ENCODE measurements at regions not wholly inside any gene's neighbourhood (a gene's known extent, or its start where the extent isn't known, plus 50 kb on each side); places are given as distances from the start of the nearest gene placed in this dataset.

DNA sequence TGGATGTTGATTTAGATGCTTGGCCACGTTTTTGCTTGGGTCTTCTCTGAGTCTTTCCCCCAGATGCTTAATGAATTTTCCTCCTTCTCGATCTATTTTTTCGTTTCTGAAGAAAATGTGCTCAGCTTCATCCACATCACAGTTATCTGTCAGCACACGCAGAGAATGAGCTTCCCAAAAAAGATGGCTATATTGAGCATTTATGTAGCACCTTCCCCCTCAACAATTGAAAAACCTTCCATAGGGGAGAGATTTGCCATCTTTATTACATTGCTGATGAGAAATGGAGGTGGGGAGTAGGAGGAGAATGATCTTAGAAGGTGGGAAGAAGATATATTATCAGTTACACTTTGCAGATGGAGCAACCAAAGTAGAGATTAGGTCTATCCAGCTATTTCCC is 228.1 kb upstream of the PHYHIPL start:
- peaks cover 0 to 5% (median 3%) of the 10 kb centered on the region in 5 donors for H3K27me3 Mint-ChIP-seq
- POLR2A ChIA-PET, result no interaction called here
- H3K27me3 ChIP-seq (ENCODE audit: control insufficient read depth in 2 of 2, insufficient read depth in 2 of 2, low read length in 2 of 2), result no peaks in the 10 kb centered on the region
- H3K4me3 ChIP-seq (ENCODE audit: low read length), result no peak overlapping the region
- H3K4me3 Mint-ChIP-seq, result no peak overlapping the region
- H3K4me1 ChIP-seq (ENCODE audit: control insufficient read depth in 2 of 2, insufficient read depth in 2 of 2, low read length in 2 of 2), result no peaks in the 10 kb centered on the region
- intact Hi-C loops (cut with micrococcal nuclease), result no loop called here
- no peaks in the 10 kb centered on the region for H3K4me1 Mint-ChIP-seq
- no peak overlapping the region for H3K27ac ChIP-seq (ENCODE audit: low read depth, low read length)
- DNase-seq (no peak), ATAC-seq (no peak)
- H3K27ac Mint-ChIP-seq, result no peak overlapping the region
- H3K9me3 Mint-ChIP-seq, result peaks cover 0 to 7% (median 0%) of the 10 kb centered on the region in 11 donors
- CTCF ChIA-PET, result no interaction called here
- H3K36me3 Mint-ChIP-seq, result no peaks in the 10 kb centered on the region
- H3K9me3 ChIP-seq (ENCODE audit: control insufficient read depth in 2 of 3, low read length in 3 of 3), result no peaks in the 10 kb centered on the region
- H3K36me3 ChIP-seq (ENCODE audit: control insufficient read depth in 2 of 3, insufficient read depth in 3 of 3, low read length in 3 of 3), result no peaks in the 10 kb centered on the region

DNA sequence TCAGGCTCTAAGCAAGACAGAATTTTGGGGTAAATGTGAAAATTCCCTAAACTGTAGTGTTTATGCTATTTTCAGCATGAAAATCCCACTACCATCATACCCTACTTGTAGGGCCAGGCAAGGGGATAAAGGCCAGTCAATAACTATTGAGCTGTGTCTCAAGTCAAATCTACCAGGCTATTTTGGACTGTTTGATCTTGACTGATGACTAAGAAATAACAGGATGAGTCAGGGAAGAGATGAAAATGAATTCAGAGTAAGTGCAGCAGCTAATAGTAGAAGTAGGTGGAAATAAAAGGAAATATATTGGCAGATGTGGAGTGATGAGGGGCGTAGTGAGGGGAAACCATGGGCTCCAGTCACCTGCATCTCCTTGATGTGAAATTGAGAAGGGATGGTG is 225.8 kb upstream of the PHYHIPL start:
- no peaks in the 10 kb centered on the region for H3K4me1 Mint-ChIP-seq
- no peak for ATAC-seq
- H3K27me3 Mint-ChIP-seq, result peaks cover 0 to 5% (median 4%) of the 10 kb centered on the region in 5 donors
- Histone ChIP-seq H3K4me1 (ENCODE audit: control insufficient read depth in 2 of 2, insufficient read depth in 2 of 2, low read length in 2 of 2) (no peaks in the 10 kb centered on the region), H3K27ac (ENCODE audit: low read depth, low read length) (no peak overlapping the region), H3K27me3 (ENCODE audit: control insufficient read depth in 2 of 2, insufficient read depth in 2 of 2, low read length in 2 of 2) (no peaks in the 10 kb centered on the region), H3K4me3 (ENCODE audit: low read length) (no peak overlapping the region), H3K9me3 (ENCODE audit: control insufficient read depth in 2 of 3, low read length in 3 of 3) (no peaks in the 10 kb centered on the region), H3K36me3 (ENCODE audit: control insufficient read depth in 2 of 3, insufficient read depth in 3 of 3, low read length in 3 of 3) (no peaks in the 10 kb centered on the region)
- no peak for DNase-seq
- H3K9me3 Mint-ChIP-seq, result peaks cover 0 to 7% (median 0%) of the 10 kb centered on the region in 11 donors
- H3K4me3 Mint-ChIP-seq, result no peak overlapping the region
- POLR2A ChIA-PET, result no interaction called here
- CTCF ChIA-PET, result no interaction called here
- H3K27ac Mint-ChIP-seq, result no peak overlapping the region
- intact Hi-C loops (cut with micrococcal nuclease), result loop anchor here in 1 of 2 donors (10.0 kb wide), 1 partner anchor 854 kb away; no protein-coding TSS in a partner anchor
- no peaks in the 10 kb centered on the region for H3K36me3 Mint-ChIP-seq

DNA sequence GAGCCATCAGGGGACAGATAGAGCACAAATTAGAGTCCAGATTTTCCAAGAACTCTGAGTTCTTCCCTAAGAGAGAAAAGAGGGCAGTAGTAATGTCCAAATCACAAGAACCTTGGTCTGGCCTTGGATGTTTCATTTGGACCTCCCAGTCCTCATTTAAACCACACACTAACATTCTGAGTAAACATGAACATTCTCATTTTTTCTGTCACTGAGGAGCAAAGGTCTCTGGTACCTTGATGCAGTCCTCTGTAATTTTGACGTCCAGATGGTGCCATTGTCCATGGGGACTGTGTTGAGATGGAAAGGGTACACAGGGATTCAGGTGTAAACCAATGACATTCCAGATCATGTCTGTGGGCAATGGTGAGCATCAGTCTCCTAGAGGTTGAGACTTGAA is 225.4 kb upstream of the PHYHIPL start:
- no peaks in the 10 kb centered on the region for H3K27me3 ChIP-seq (ENCODE audit: control insufficient read depth in 2 of 2, insufficient read depth in 2 of 2, low read length in 2 of 2)
- no peak overlapping the region for H3K4me3 ChIP-seq (ENCODE audit: low read length)
- intact Hi-C loops (cut with micrococcal nuclease), result loop anchor here in 1 of 2 donors (10.0 kb wide), 1 partner anchor 854 kb away; no protein-coding TSS in a partner anchor
- H3K27ac ChIP-seq (ENCODE audit: low read depth, low read length), result no peak overlapping the region
- CTCF ChIA-PET, result no interaction called here
- no peaks in the 10 kb centered on the region for H3K4me1 ChIP-seq (ENCODE audit: control insufficient read depth in 2 of 2, insufficient read depth in 2 of 2, low read length in 2 of 2)
- ATAC-seq (no peak), DNase-seq (no peak)
- H3K36me3 Mint-ChIP-seq, result no peaks in the 10 kb centered on the region
- H3K9me3 ChIP-seq (ENCODE audit: control insufficient read depth in 2 of 3, low read length in 3 of 3), result no peaks in the 10 kb centered on the region
- no peaks in the 10 kb centered on the region for H3K4me1 Mint-ChIP-seq
- peaks cover 0 to 5% (median 4%) of the 10 kb centered on the region in 5 donors for H3K27me3 Mint-ChIP-seq
- POLR2A ChIA-PET, result no interaction called here
- no peak overlapping the region for H3K4me3 Mint-ChIP-seq
- no peaks in the 10 kb centered on the region for H3K36me3 ChIP-seq (ENCODE audit: control insufficient read depth in 2 of 3, insufficient read depth in 3 of 3, low read length in 3 of 3)
- H3K9me3 Mint-ChIP-seq, result peaks cover 0 to 4% (median 0%) of the 10 kb centered on the region in 11 donors
- H3K27ac Mint-ChIP-seq, result no peak overlapping the region

DNA sequence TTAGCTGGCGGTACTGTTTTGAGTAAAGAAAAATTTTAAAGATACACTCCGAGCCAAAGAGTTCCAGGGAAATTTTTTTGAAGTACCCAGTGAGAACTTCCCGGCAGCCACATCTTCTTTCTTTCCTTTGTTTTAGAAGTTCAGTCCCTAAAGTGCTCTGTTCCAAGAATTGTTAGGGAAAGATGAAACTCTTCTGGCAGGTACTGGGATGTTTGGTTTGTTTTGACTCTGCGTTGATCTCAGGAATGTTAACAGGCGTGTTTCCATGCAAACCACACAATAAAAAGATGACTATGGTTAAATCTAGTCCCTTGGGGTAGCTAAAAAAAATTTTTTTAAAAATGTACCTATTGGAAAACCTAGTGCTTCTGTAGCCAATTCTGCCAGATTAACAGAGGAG is 224.7 kb upstream of the PHYHIPL start:
- POLR2A ChIA-PET, result no interaction called here
- CTCF ChIA-PET, result no interaction called here

DNA sequence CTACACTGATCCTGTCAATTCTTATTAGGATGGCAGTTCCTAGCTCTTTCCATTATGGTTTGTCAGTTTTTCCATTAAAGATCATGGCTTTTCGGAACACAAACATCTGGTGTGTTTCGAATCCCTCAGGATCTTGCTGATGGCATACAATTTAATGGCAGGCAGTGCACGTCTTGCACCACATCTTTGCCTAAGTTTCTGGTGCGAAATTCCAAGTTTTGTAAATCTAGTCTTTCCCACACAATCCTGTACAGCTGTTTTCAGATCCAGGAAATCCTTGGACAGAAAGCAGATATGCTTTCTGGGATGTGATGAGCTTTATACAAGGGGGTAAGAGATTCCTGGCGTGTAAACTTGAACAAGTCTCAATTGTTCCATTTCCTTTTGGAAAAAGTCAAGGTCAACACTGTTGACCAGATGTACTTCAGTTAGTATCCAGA is 224.3 kb upstream of the PHYHIPL start:
- no peak overlapping the region for H3K27ac Mint-ChIP-seq
- no peaks in the 10 kb centered on the region for H3K36me3 Mint-ChIP-seq
- H3K36me3 ChIP-seq (ENCODE audit: control insufficient read depth in 2 of 3, insufficient read depth in 3 of 3, low read length in 3 of 3), result no peaks in the 10 kb centered on the region
- no peaks in the 10 kb centered on the region for H3K4me1 Mint-ChIP-seq
- DNase-seq, result no peak
- peaks cover 0 to 4% (median 0%) of the 10 kb centered on the region in 11 donors for H3K9me3 Mint-ChIP-seq
- no peak overlapping the region for H3K4me3 ChIP-seq (ENCODE audit: low read length)
- no peaks in the 10 kb centered on the region for H3K4me1 ChIP-seq (ENCODE audit: control insufficient read depth in 2 of 2, insufficient read depth in 2 of 2, low read length in 2 of 2)
- intact Hi-C loops (cut with micrococcal nuclease), result loop anchor here in 1 of 2 donors (1.0 to 10.0 kb wide), 2 partner anchors 670 to 853 kb away; no protein-coding TSS in a partner anchor
- H3K27me3 Mint-ChIP-seq, result peaks cover 0 to 12% (median 4%) of the 10 kb centered on the region in 5 donors
- ATAC-seq, result no peak
- ChIA-PET POLR2A (no interaction called here), CTCF (no interaction called here)
- H3K27ac ChIP-seq (ENCODE audit: low read depth, low read length), result no peak overlapping the region
- no peak overlapping the region for H3K4me3 Mint-ChIP-seq
- H3K27me3 ChIP-seq (ENCODE audit: control insufficient read depth in 2 of 2, insufficient read depth in 2 of 2, low read length in 2 of 2), result no peaks in the 10 kb centered on the region
- no peaks in the 10 kb centered on the region for H3K9me3 ChIP-seq (ENCODE audit: control insufficient read depth in 2 of 3, low read length in 3 of 3)

More for the DNA sequence above, 224.7 kb upstream of the PHYHIPL start:
- Mint-ChIP-seq H3K4me3 (no peak overlapping the region), H3K36me3 (no peaks in the 10 kb centered on the region), H3K27ac (no peak overlapping the region), H3K27me3 (peaks cover 0 to 8% (median 4%) of the 10 kb centered on the region in 5 donors), H3K4me1 (no peaks in the 10 kb centered on the region), H3K9me3 (peaks cover 0 to 4% (median 0%) of the 10 kb centered on the region in 11 donors)
- Histone ChIP-seq H3K4me3 (ENCODE audit: low read length) (no peak overlapping the region), H3K27me3 (ENCODE audit: control insufficient read depth in 2 of 2, insufficient read depth in 2 of 2, low read length in 2 of 2) (no peaks in the 10 kb centered on the region), H3K27ac (ENCODE audit: low read depth, low read length) (no peak overlapping the region), H3K9me3 (ENCODE audit: control insufficient read depth in 2 of 3, low read length in 3 of 3) (no peaks in the 10 kb centered on the region), H3K4me1 (ENCODE audit: control insufficient read depth in 2 of 2, insufficient read depth in 2 of 2, low read length in 2 of 2) (no peaks in the 10 kb centered on the region), H3K36me3 (ENCODE audit: control insufficient read depth in 2 of 3, insufficient read depth in 3 of 3, low read length in 3 of 3) (no peaks in the 10 kb centered on the region)
- no peak for DNase-seq
- intact Hi-C loops (cut with micrococcal nuclease), result loop anchor here in 1 of 2 donors (1.0 to 10.0 kb wide), 2 partner anchors 671 to 853 kb away; no protein-coding TSS in a partner anchor
- no peak for ATAC-seq

DNA sequence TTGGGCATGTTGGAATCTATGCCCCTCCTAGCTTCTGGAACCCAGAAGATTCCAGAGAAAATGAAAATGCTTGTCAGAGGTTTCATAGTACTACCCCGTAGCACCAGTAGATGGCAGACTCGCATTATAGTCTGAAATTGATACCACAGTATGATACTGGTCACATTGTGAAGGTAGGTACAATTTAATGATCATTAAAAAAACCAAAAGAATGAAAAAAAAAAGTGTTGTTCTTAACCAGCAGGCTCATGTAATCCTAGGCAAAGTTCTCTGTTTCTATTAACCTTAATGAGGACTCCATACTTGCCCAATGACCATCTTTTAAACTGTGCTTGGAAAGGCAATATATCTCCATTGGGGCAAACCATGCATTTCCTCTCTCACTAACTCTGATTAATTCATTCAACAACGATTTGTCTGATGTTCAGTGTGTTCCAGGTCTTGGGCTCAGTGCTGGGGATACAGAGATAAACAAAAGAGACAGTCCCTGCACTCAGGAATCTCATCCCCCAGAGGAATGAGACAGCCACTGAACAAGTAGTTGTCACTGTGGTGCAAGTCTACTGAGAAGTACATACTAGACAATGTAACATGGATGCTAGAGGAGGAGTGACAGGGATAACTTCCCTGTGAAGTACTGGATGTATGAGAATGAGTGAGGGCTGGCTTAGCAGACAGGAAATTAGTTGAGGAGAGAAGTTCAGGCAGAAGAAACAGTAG is 223.5 kb upstream of the PHYHIPL start:
- H3K9me3 Mint-ChIP-seq, result peaks cover 0 to 4% (median 0%) of the 10 kb centered on the region in 11 donors
- H3K27me3 ChIP-seq (ENCODE audit: control insufficient read depth in 2 of 2, insufficient read depth in 2 of 2, low read length in 2 of 2), result no peaks in the 10 kb centered on the region
- ChIA-PET POLR2A (no interaction called here), CTCF (no interaction called here)
- no peaks in the 10 kb centered on the region for H3K4me1 ChIP-seq (ENCODE audit: control insufficient read depth in 2 of 2, insufficient read depth in 2 of 2, low read length in 2 of 2)
- H3K36me3 ChIP-seq (ENCODE audit: control insufficient read depth in 2 of 3, insufficient read depth in 3 of 3, low read length in 3 of 3), result no peaks in the 10 kb centered on the region
- ATAC-seq, result peak; percentile 40
- H3K9me3 ChIP-seq (ENCODE audit: control insufficient read depth in 2 of 3, low read length in 3 of 3), result no peaks in the 10 kb centered on the region
- H3K27ac ChIP-seq (ENCODE audit: low read depth, low read length), result no peak overlapping the region
- DNase-seq, result no peak
- no peak overlapping the region for H3K4me3 Mint-ChIP-seq
- no peaks in the 10 kb centered on the region for H3K36me3 Mint-ChIP-seq
- H3K27ac Mint-ChIP-seq, result no peak overlapping the region
- intact Hi-C loops (cut with micrococcal nuclease), result loop anchor here in 1 of 2 donors (1.0 to 10.0 kb wide), 2 partner anchors 669 to 852 kb away; no protein-coding TSS in a partner anchor
- peaks cover 0 to 12% (median 4%) of the 10 kb centered on the region in 5 donors for H3K27me3 Mint-ChIP-seq
- no peak overlapping the region for H3K4me3 ChIP-seq (ENCODE audit: low read length)
- H3K4me1 Mint-ChIP-seq, result no peaks in the 10 kb centered on the region

DNA sequence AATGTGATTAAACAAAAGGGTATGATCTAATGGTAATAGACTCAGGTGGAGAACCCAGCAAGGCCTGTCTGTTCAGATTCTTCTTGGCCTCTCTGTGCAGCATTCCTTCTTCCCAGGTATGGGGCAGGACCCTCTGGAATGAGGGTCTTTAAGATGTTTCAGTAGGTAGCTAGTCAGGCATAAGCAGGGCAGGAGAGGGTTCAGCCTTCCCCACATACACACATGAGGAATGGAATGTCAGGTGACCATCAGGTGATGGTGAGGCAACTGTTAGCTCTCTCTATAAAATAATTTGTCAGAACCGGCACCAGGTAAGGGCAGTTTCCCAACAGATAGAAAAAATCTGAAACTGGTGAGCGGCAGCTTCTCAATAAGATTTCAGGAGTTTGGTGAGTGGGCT is 222.3 kb upstream of the PHYHIPL start:
- intact Hi-C loops (cut with micrococcal nuclease), result loop anchor here in 1 of 2 donors (10.0 kb wide), 1 partner anchor 851 kb away; no protein-coding TSS in a partner anchor

More for the DNA sequence above, 222.3 kb upstream of the PHYHIPL start:
- Histone ChIP-seq H3K4me1 (ENCODE audit: control insufficient read depth in 2 of 2, insufficient read depth in 2 of 2, low read length in 2 of 2) (no peaks in the 10 kb centered on the region), H3K27me3 (ENCODE audit: control insufficient read depth in 2 of 2, insufficient read depth in 2 of 2, low read length in 2 of 2) (no peaks in the 10 kb centered on the region), H3K36me3 (ENCODE audit: control insufficient read depth in 2 of 3, insufficient read depth in 3 of 3, low read length in 3 of 3) (no peaks in the 10 kb centered on the region), H3K27ac (ENCODE audit: low read depth, low read length) (no peak overlapping the region), H3K4me3 (ENCODE audit: low read length) (no peak overlapping the region), H3K9me3 (ENCODE audit: control insufficient read depth in 2 of 3, low read length in 3 of 3) (no peaks in the 10 kb centered on the region)
- no peak for ATAC-seq
- Mint-ChIP-seq H3K4me3 (no peak overlapping the region), H3K27ac (no peak overlapping the region), H3K4me1 (no peaks in the 10 kb centered on the region), H3K9me3 (peaks cover 0 to 4% (median 0%) of the 10 kb centered on the region in 11 donors), H3K36me3 (no peaks in the 10 kb centered on the region), H3K27me3 (peaks cover 0 to 12% (median 4%) of the 10 kb centered on the region in 5 donors)
- ChIA-PET CTCF (no interaction called here), POLR2A (no interaction called here)
- DNase-seq, result no peak

Measured in naive thymus-derived CD4-positive, alpha-beta T cell (primary cell).